ENCODE measurements at regions not wholly inside any gene's neighbourhood (a gene's known extent, or its start where the extent isn't known, plus 50 kb on each side); places are given as distances from the start of the nearest gene placed in this dataset.

DNA sequence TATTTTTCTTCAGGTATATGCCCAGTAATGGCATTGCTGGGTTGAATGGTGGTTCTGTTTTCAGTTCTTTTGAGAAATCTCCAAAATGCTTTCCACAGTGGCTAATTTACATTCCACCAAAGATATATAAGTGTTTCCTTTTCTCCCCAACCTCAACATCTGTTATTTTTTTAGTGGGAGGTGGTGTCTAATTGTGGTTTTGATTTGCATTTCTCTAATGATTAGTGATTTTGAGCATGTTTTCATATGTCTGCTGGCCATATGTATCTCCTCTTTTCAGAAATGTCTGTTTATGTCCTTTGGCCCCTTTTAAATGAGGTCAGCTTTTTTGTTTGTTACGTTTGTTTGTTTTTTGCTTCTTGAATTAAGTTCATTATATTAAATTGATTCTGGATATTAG, 760.2 kb downstream of the KCNA4 start:
- TF ChIP-seq, protein P1, sequence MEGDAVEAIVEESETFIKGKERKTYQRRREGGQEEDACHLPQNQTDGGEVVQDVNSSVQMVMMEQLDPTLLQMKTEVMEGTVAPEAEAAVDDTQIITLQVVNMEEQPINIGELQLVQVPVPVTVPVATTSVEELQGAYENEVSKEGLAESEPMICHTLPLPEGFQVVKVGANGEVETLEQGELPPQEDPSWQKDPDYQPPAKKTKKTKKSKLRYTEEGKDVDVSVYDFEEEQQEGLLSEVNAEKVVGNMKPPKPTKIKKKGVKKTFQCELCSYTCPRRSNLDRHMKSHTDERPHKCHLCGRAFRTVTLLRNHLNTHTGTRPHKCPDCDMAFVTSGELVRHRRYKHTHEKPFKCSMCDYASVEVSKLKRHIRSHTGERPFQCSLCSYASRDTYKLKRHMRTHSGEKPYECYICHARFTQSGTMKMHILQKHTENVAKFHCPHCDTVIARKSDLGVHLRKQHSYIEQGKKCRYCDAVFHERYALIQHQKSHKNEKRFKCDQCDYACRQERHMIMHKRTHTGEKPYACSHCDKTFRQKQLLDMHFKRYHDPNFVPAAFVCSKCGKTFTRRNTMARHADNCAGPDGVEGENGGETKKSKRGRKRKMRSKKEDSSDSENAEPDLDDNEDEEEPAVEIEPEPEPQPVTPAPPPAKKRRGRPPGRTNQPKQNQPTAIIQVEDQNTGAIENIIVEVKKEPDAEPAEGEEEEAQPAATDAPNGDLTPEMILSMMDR (IDR thresholded peaks at IDR 0.05; ENCODE audit: low read depth, low read length, poor library complexity, severe bottlenecking), result no peak
- no peak for TF ChIP-seq EZH2phosphoT487 (IDR thresholded peaks at IDR 0.05; ENCODE audit: borderline replicate concordance, low read length)

Data from DOHH2 (cell line).